ENCODE measurements at regions not wholly inside any gene's neighbourhood (a gene's known extent, or its start where the extent isn't known, plus 50 kb on each side); places are given as distances from the start of the nearest gene placed in this dataset.

- no peak for TF ChIP-seq TAF1 (IDR thresholded peaks at IDR 0.05; ENCODE audit: borderline replicate concordance, insufficient read depth, low read length)
- no peak for TF ChIP-seq SIN3A (IDR thresholded peaks at IDR 0.05; ENCODE audit: borderline replicate concordance, insufficient read depth, low read length)
- TF ChIP-seq FOXP2 (optimal IDR thresholded peaks at IDR 0.05; ENCODE audit: borderline replicate concordance, extremely low read depth, extremely low read length, insufficient read depth) = no peak
- TF ChIP-seq REST (IDR thresholded peaks at IDR 0.05; ENCODE audit: insufficient read depth in 1 of 2, low read depth in 2 of 2, low read length in 2 of 2) = no peak
- no peak for TF ChIP-seq POLR2AphosphoS5 (IDR thresholded peaks at IDR 0.05; ENCODE audit: low read depth, low read length)
These were observed 653.0 kb downstream of the MTRR start for GRCh38 chr5:8521991-8522390.

- TF ChIP-seq SIN3A (IDR thresholded peaks at IDR 0.05; ENCODE audit: borderline replicate concordance, insufficient read depth, low read length) (no peak), POLR2AphosphoS5 (IDR thresholded peaks at IDR 0.05; ENCODE audit: low read depth, low read length) (no peak), TAF1 (IDR thresholded peaks at IDR 0.05; ENCODE audit: borderline replicate concordance, insufficient read depth, low read length) (no peak), REST (IDR thresholded peaks at IDR 0.05; ENCODE audit: insufficient read depth in 1 of 2, low read depth in 2 of 2, low read length in 2 of 2) (no peak)
These were observed 653.7 kb downstream of the MTRR start for GRCh38 chr5:8522646-8523045.

- TF ChIP-seq SIN3A (IDR thresholded peaks at IDR 0.05; ENCODE audit: borderline replicate concordance, insufficient read depth, low read length) (no peak), REST (IDR thresholded peaks at IDR 0.05; ENCODE audit: insufficient read depth in 1 of 2, low read depth in 2 of 2, low read length in 2 of 2) (no peak), POLR2AphosphoS5 (IDR thresholded peaks at IDR 0.05; ENCODE audit: low read depth, low read length) (no peak), FOXP2 (optimal IDR thresholded peaks at IDR 0.05; ENCODE audit: borderline replicate concordance, extremely low read depth, extremely low read length, insufficient read depth) (no peak), TAF1 (IDR thresholded peaks at IDR 0.05; ENCODE audit: borderline replicate concordance, insufficient read depth, low read length) (no peak)
These were observed 654.6 kb downstream of the MTRR start for GRCh38 chr5:8523501-8523900.

- TF ChIP-seq REST (IDR thresholded peaks at IDR 0.05; ENCODE audit: insufficient read depth in 1 of 2, low read depth in 2 of 2, low read length in 2 of 2) = no peak
- TF ChIP-seq TAF1 (IDR thresholded peaks at IDR 0.05; ENCODE audit: borderline replicate concordance, insufficient read depth, low read length) = no peak
- TF ChIP-seq POLR2AphosphoS5 (IDR thresholded peaks at IDR 0.05; ENCODE audit: low read depth, low read length) = no peak
- no peak for TF ChIP-seq SIN3A (IDR thresholded peaks at IDR 0.05; ENCODE audit: borderline replicate concordance, insufficient read depth, low read length)
- TF ChIP-seq FOXP2 (optimal IDR thresholded peaks at IDR 0.05; ENCODE audit: borderline replicate concordance, extremely low read depth, extremely low read length, insufficient read depth) = no peak
These were observed 656.9 kb downstream of the MTRR start for GRCh38 chr5:8525819-8526218.

- TF ChIP-seq TAF1 (IDR thresholded peaks at IDR 0.05; ENCODE audit: borderline replicate concordance, insufficient read depth, low read length) (no peak), FOXP2 (optimal IDR thresholded peaks at IDR 0.05; ENCODE audit: borderline replicate concordance, extremely low read depth, extremely low read length, insufficient read depth) (no peak), SIN3A (IDR thresholded peaks at IDR 0.05; ENCODE audit: borderline replicate concordance, insufficient read depth, low read length) (no peak), POLR2AphosphoS5 (IDR thresholded peaks at IDR 0.05; ENCODE audit: low read depth, low read length) (no peak), REST (IDR thresholded peaks at IDR 0.05; ENCODE audit: insufficient read depth in 1 of 2, low read depth in 2 of 2, low read length in 2 of 2) (no peak)
These were observed 659.2 kb downstream of the MTRR start for GRCh38 chr5:8528106-8528505.

Data from PFSK-1 (cell line).